AG04449 (cell line): ENCODE measurements at regions not wholly inside any gene's neighbourhood (a gene's known extent, or its start where the extent isn't known, plus 50 kb on each side); places are given as distances from the start of the nearest gene placed in this dataset.
"Not testable (repeated sequence)": the region's sequence is repeated elsewhere in the genome, so short reads cannot be mapped to it uniquely, and the experiment has no call there.

Experiments
- CTCF ChIA-PET: fragments of 350-600 bp; formaldehyde crosslinking; extraction: SDS; loops from one replicate; lab custom pipeline; 2021; ENCODE audit warnings: antibody characterized with exemption; lab: Yijun Ruan, JAX
- POLR2A ChIA-PET: fragments of 400-600, 350-600 bp; formaldehyde crosslinking; extraction: SDS; loops from one replicate; lab custom pipeline; 2020; ENCODE audit warnings: antibody characterized with exemption, inconsistent platforms; lab: Yijun Ruan, JAX
- DNase-seq: peaks from one replicate; pipeline ENCODE4 v3.0.0-alpha.2; 2010; ENCODE audit warnings: low read depth, low spot score
- H3K4me3 ChIP-seq: 2 replicates; pipeline ENCODE4 v1.5.1; 2011; ENCODE audit warnings: low read depth, mild to moderate bottlenecking, control low read depth, low read length
- CTCF ChIP-seq: IDR thresholded peaks from one replicate; pipeline ENCODE4 v1.5.1; 2011; ENCODE audit warnings: mild to moderate bottlenecking, moderate library complexity, low read length, control low read depth, inconsistent platforms; ENCODE audit not compliant: insufficient read depth; ENCODE audit errors: missing control alignments

DNA sequence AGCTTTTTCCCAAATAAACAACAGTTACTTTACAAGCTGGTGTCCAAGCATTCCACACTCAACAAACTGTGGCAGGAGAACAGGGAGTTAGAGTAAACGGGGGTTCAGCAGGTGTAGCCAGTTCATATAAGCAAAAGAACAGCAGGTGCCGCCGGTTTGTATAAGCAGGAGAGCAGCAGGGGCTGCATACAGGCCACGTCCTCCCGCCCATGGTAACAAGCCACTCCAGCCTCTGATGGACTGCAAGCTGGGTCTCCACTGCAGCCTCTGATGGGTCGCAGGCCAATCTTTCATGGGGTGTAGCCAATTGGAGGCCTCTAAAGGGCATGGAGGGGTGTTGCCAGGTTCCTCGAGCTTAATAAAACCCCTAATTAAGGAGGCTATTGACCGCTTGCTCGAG is 189.3 kb downstream of the ANKRD30B start:
- CTCF ChIA-PET, result no interaction called here
- no peak for TF ChIP-seq CTCF
- POLR2A ChIA-PET, result no interaction called here
- DNase-seq, result no peak
- H3K4me3 ChIP-seq, result no peak overlapping the region

DNA sequence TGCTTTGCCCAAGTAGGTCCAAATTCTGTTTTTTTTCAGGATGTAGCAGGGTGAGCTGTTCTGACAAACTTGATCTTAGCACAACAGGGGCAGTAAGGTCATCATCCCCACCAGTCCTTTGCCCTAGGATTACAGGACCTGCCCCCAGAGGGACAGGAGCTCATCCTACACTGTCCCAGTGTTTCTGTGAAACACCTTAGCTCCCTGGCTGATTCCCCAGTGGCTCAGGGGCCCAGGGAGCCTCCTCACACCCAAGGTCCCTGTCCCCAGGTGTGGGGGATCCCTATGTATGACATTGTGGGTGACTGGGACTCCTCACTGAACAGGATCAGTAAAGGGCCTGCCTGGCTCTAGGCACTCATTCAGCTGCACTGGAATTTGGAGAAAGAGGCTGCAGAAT is 191.2 kb downstream of the ANKRD30B start:
- no peak overlapping the region for H3K4me3 ChIP-seq
- ChIA-PET CTCF (no interaction called here), POLR2A (no interaction called here)
- no peak for TF ChIP-seq CTCF
- no peak for DNase-seq

DNA sequence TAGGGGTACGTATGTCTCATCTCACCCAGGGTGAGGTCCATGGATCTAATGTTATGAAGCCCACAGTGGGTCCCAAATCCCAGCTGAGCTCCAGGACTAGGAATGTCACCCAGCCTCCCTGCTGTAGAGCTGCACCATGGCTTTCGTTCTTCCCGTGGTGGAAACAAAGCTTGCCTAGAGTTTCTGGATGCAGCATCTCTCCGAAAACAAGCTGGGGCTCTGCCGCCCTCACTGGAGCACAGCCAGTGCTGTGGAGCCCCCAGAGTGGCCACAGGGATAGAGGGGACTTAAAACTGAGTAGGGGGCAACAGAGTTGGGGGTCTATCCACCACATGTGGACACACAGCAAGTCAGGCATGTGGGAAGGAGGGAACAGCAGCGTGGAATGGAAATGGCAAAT is 192.1 kb downstream of the ANKRD30B start:
- POLR2A ChIA-PET, H3K4me3 ChIP-seq, DNase-seq, CTCF ChIA-PET: not testable (repeated sequence)

- CTCF ChIA-PET, result no interaction called here
- no peak for DNase-seq
- TF ChIP-seq CTCF, result no peak
- no peak overlapping the region for H3K4me3 ChIP-seq
- POLR2A ChIA-PET, result no interaction called here
Observed at GRCh38 chr18:14940735-14941134, 192.8 kb downstream of the ANKRD30B start.

DNA sequence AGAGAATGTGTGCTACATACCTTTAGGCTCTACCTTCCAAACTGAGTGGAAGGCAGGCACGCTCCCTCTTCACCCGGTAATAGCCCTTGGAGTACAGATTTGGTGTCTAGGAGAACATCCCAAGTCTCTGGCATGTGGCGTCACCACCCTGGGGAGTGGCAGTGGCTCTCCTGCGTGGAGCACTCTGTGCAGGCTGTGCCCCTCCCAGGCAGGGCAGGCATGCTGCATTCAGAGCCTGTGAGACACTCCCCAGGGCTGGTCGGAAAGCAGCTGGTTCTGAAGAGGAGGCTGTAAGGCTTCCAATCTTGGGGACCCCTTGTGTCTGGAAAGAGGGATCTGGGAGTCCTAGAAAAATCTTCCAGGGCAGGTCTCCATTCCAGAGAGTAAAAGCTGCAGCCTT is 193.3 kb downstream of the ANKRD30B start:
- ChIA-PET POLR2A (no interaction called here), CTCF (no interaction called here)
- TF ChIP-seq CTCF, result no peak
- DNase-seq, result no peak
- no peak overlapping the region for H3K4me3 ChIP-seq

GRCh38 chr18:14941792-14942191 is 193.8 kb downstream of the ANKRD30B start:
- ChIA-PET POLR2A (no interaction called here), CTCF (no interaction called here)
- no peak for TF ChIP-seq CTCF
- no peak overlapping the region for H3K4me3 ChIP-seq
- DNase-seq, result no peak

DNA sequence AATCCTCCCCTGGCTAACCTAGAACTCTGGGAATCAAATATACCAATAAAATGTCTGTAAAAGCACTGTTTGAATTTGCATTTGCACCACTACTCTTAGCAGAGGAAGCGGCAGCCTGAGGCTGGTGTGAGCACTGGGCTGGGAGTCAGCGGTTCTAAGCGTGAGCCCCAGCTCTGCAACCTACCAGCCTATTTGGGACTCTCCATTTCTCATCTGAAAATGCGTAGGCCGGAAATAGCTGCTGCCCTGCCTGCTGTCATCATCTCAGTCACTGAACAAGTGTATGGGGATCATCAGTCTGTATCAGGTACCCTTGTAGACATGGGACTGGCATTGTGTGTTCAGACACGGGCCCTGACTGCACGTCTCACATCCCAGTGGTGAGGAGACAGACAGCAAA is 194.3 kb downstream of the ANKRD30B start:
- CTCF ChIA-PET, result no interaction called here
- no peak for DNase-seq
- no peak for TF ChIP-seq CTCF

More for the DNA sequence above, 194.3 kb downstream of the ANKRD30B start:
- POLR2A ChIA-PET, result no interaction called here
- no peak overlapping the region for H3K4me3 ChIP-seq
